ENCODE measurements at regions not wholly inside any gene's neighbourhood (a gene's known extent, or its start where the extent isn't known, plus 50 kb on each side); places are given as distances from the start of the nearest gene placed in this dataset.

GRCh38 chr4:160319221-160319867 is 1216.5 kb downstream of the RAPGEF2 start:
- Histone ChIP-seq H4K20me1 (ENCODE audit: insufficient read depth) (no peaks in the 10 kb centered on the region), H3K79me2 (ENCODE audit: insufficient read depth, low read length) (no peaks in the 10 kb centered on the region), H3K36me3 (ENCODE audit: control insufficient read depth in 1 of 2, insufficient read depth in 2 of 2, low read length in 2 of 2) (no peaks in the 10 kb centered on the region), H3K27me3 (ENCODE audit: insufficient read depth, low read length) (no peaks in the 10 kb centered on the region), H3K9ac (ENCODE audit: low read length) (peak overlapping the region; percentile 52), H3K4me3 (replicated peaks in 1 of 2; ENCODE audit: low read depth in 1 of 2, low read length in 2 of 2) (peak overlapping the region in 1 of 2 experiments; percentile 43; a peak in 2 of 4 replicates), H3K27ac (ENCODE audit: low read depth, low read length) (peak overlapping the region; percentile 91), H3K9me2 (ENCODE audit: insufficient read depth) (0 out of 2 replicates have a peak, but pooled peaks cover 4% of the 10 kb centered on the region), H2AFZ (ENCODE audit: low read depth, low read length, poor library complexity, severe bottlenecking) (peak overlapping the region; percentile 84), H3K4me1 (ENCODE audit: control insufficient read depth in 1 of 2, insufficient read depth in 2 of 2, low read length in 2 of 2) (peaks cover 28 to 43% of the 10 kb centered on the region in 2 experiments), H3K4me2 (ENCODE audit: low read length) (peak overlapping the region; percentile 71), H3K9me3 (ENCODE audit: control insufficient read depth in 1 of 2, insufficient read depth in 1 of 2, low read depth in 1 of 2, low read length in 2 of 2) (no peaks in the 10 kb centered on the region)
- ChIA-PET POLR2A (interaction anchor here (1.1 kb wide), 1 partner anchor 9 kb away, joined by 5 read pairs; no protein-coding TSS in a partner anchor), RAD21 (ENCODE audit: low non-redundant PET in 1 of 2, low total read pairs in 2 of 2, uncharacterized antibody in 2 of 2, unreplicated experiment in 2 of 2) (no interaction called here), CTCF (no interaction called here)
- DNase-seq (ENCODE audit: low read depth, low spot score) (peak; percentile 95), ATAC-seq (peak; percentile 89)
- intact Hi-C loops (cut with micrococcal nuclease) = no loop called here
- BruUV-seq (replicated peaks) = TSS peak; percentile 82
- TF ChIP-seq ZNF274 (IDR thresholded peaks at IDR 0.05; ENCODE audit: low read depth, low read length) (no peak), SIN3A (IDR thresholded peaks at IDR 0.05; ENCODE audit: low read depth) (peak; percentile 37), FOSL1 (IDR thresholded peaks at IDR 0.05; ENCODE audit: low read depth) (peak; percentile 79), ELF1 (IDR thresholded peaks at IDR 0.05; ENCODE audit: borderline replicate concordance, low read depth) (no peak), CBX3 (IDR thresholded peaks at IDR 0.05; ENCODE audit: low read depth) (peak; percentile 83), ATF3 (IDR thresholded peaks at IDR 0.05) (peak; percentile 52; the same call in 1 of the 2 replicates), POLR2A (IDR thresholded peaks at IDR 0.05; ENCODE audit: borderline replicate concordance, extremely low read depth, insufficient read depth, insufficient read length) (no peak), CEBPB (IDR thresholded peaks at IDR 0.05; ENCODE audit: low read depth) (peak; percentile 66; the same call in 1 of the 2 replicates), RAD21 (IDR thresholded peaks at IDR 0.05; ENCODE audit: low read depth) (peak; percentile 27; the same call in 1 of the 2 replicates), POLR2AphosphoS5 (IDR thresholded peaks at IDR 0.05; ENCODE audit: low read depth, low read length) (peak; percentile 63), TCF7L2 (IDR thresholded peaks at IDR 0.05; ENCODE audit: borderline replicate concordance, extremely low read depth, insufficient read depth, insufficient read length) (peak; percentile 82), EZH2 (IDR thresholded peaks at IDR 0.05) (no peak), REST (IDR thresholded peaks at IDR 0.05; ENCODE audit: low read depth) (no peak), EGR1 (IDR thresholded peaks at IDR 0.05; ENCODE audit: low read depth) (peak; percentile 44; the same call in 1 of the 2 replicates), SP1 (IDR thresholded peaks at IDR 0.05; ENCODE audit: low read depth) (peak; percentile 90), EZH2phosphoT487 (IDR thresholded peaks at IDR 0.05; ENCODE audit: borderline replicate concordance) (no peak), ZFX (IDR thresholded peaks at IDR 0.05) (no peak), JUND (IDR thresholded peaks at IDR 0.05) (peak; percentile 83), SRF (IDR thresholded peaks at IDR 0.05; ENCODE audit: low read depth) (0 out of 2 replicates have a peak, but pooled peaks have one; percentile 37), YY1 (IDR thresholded peaks at IDR 0.05; ENCODE audit: extremely low read depth, insufficient replicate concordance, low read depth, low read length) (no peak)
- TF ChIP-seq, protein P1, sequence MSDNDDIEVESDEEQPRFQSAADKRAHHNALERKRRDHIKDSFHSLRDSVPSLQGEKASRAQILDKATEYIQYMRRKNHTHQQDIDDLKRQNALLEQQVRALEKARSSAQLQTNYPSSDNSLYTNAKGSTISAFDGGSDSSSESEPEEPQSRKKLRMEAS (IDR thresholded peaks at IDR 0.05) = peak; percentile 57
- TF ChIP-seq, protein P2, sequence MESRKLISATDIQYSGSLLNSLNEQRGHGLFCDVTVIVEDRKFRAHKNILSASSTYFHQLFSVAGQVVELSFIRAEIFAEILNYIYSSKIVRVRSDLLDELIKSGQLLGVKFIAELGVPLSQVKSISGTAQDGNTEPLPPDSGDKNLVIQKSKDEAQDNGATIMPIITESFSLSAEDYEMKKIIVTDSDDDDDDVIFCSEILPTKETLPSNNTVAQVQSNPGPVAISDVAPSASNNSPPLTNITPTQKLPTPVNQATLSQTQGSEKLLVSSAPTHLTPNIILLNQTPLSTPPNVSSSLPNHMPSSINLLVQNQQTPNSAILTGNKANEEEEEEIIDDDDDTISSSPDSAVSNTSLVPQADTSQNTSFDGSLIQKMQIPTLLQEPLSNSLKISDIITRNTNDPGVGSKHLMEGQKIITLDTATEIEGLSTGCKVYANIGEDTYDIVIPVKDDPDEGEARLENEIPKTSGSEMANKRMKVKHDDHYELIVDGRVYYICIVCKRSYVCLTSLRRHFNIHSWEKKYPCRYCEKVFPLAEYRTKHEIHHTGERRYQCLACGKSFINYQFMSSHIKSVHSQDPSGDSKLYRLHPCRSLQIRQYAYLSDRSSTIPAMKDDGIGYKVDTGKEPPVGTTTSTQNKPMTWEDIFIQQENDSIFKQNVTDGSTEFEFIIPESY (IDR thresholded peaks at IDR 0.05; ENCODE audit: extremely low read depth, insufficient replicate concordance, low read length) = no peak

All from HCT116 (cell line).